ENCODE measurements at regions not wholly inside any gene's neighbourhood (a gene's known extent, or its start where the extent isn't known, plus 50 kb on each side); places are given as distances from the start of the nearest gene placed in this dataset.

DNA sequence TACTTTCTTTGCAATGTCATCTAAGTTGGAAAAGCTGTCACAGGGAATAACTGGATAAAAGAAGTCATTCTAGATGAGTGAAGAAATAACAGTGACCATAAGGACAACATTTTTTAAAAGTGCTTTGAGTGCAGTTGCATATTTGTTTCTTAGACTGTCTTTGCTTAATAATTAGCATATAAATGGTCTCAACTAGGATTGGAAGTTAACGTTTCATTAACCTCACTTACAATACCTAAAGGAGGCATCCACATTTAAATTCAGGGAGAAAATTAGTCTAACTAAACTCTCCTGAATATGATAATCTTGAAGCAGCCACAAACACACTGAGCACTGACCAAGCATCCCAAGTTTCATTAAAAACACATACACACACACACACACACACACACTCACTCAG, 780.7 kb downstream of the PCDH18 start:
- no peak for DNase-seq (ENCODE audit: low spot score)

GRCh38 chr4:136750897-136751296, 781.4 kb downstream of the PCDH18 start:
- peak; percentile 42 for DNase-seq (ENCODE audit: low spot score)

DNA sequence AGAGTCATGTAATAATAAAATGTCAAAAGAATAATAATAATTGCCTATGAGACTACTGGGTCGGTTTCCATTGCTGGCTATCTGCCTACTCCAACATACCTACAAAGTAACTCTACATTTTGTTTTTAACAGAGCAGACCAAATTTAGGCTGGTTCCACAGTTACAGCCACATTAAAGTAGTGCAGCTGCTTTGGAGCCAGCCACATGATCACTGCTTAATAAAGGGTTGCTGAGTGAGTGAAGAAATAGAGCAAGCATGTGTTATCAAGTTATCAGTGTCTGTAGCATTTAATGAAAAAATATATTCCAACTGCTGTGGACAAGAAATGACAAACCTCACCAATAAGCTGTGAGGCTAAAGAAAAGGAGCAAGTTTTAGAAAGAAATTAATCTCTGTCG, 782.3 kb downstream of the PCDH18 start:
- no peak for DNase-seq (ENCODE audit: low spot score)

- DNase-seq (ENCODE audit: low spot score): no peak
Measured at GRCh38 chr4:136748773-136749172, 783.5 kb downstream of the PCDH18 start.

- DNase-seq (ENCODE audit: low spot score): no peak
Measured at GRCh38 chr4:136748165-136748564, 784.1 kb downstream of the PCDH18 start.

- no peak for DNase-seq (ENCODE audit: low spot score)
Measured at GRCh38 chr4:136743238-136743637, 789.1 kb downstream of the PCDH18 start.

- DNase-seq (ENCODE audit: low spot score): no peak
Measured at GRCh38 chr4:136742333-136742732, 790.0 kb downstream of the PCDH18 start.

- peak; percentile 19 for DNase-seq (ENCODE audit: low spot score)
Measured at GRCh38 chr4:136741468-136741867, 790.8 kb downstream of the PCDH18 start.

GRCh38 chr4:136740326-136740725, 792.0 kb downstream of the PCDH18 start:
- no peak for DNase-seq (ENCODE audit: low spot score)

- DNase-seq (ENCODE audit: low spot score): no peak
Measured at GRCh38 chr4:136737066-136737465, 795.2 kb downstream of the PCDH18 start.

DNA sequence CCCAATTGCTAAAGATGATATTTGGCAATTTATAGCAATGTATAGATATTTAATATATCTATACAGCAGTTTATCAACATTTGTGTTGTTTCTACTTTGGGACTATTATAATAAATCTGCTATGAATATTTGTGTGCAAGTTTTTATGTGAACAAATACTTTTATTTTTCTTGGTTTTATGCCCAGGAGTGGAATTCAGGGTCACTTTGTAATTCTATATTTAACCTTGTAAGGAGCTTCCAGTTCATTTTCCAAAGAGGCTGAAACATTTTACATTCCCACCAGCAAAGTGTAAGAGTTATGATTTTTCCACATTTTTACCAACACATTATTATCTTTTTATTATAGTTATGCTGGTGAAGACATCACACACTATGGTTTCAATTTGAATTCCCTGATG, 801.3 kb downstream of the PCDH18 start:
- no peak for DNase-seq (ENCODE audit: low spot score)

DNA sequence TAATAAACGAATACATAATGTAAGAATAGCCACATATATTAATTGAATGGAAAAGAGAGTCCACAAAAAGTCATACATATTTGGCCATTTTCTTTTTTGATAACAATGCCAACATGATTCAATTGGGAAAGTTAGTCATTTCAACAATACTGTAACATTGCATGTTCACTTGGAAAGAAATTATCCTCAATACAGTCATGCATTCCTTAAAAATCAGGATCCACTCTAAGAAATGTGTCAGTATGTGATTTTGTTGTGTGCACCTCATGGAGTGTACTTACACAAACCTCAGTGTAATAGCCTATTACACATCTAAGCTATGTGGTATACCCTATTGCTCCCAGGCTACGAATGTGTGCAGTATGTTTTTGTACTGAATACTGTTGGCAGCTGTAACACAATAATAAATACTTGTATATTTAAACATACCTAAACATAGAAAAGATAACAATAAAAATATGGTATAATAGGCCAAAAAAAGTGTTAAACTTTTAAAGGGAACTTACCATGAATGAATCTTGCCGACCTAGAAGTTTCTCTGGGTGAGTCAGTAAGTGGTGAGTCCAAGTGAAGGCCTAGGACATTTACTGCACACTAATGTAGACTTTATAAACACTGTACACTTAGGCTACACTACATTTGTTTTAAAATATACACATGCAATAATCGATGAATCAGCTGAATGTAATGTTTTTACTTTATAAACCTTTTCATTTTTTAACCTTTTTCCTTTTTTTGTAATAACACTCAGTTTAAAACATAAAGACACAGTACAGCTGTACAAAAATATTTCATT, 806.8 kb downstream of the PCDH18 start:
- no peak for DNase-seq (ENCODE audit: low spot score)

- peak; percentile 55 for DNase-seq (ENCODE audit: low spot score)
Measured at GRCh38 chr4:136713140-136713539, 819.2 kb downstream of the PCDH18 start.

DNA sequence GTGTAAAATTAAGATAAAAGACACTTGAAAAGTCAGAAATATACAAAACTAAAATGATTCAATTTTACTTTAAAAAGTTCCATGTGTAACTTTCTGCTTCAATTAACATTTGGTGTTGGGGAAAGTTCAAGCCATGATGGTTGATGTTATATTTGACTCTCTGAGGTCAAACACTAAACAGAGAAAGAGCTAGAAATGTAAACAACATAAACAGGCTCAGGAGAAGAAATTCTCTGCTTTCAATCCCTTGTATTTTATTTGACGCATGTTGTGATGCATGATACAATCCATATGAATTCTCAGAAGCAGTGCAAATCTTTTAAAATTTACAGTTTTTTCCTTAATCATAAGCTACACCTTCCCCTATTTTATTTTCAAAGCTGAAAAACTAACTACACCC, 822.4 kb downstream of the PCDH18 start:
- no peak for DNase-seq (ENCODE audit: low spot score)

DNA sequence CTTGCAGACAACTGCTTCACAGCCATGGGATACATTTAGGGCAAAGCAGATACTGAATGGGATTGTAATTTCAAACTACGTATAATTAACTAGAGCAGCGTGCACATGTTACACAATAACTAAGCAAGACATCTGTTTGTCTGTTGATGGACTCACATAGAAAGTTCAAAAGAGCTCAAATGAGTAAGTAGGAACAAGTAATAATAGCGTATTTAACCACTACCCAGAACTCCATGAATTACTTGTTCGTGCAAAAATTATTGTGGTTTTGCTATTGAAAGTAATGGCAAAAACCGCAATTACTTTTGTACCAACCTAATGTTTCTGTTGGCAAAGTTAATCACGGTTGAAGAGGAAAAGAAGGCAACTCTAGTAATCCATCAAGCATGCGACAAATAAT, 825.4 kb downstream of the PCDH18 start:
- DNase-seq (ENCODE audit: low spot score): peak; percentile 36

- DNase-seq (ENCODE audit: low spot score): no peak
Measured at GRCh38 chr4:136699905-136700304, 832.4 kb downstream of the PCDH18 start.

GRCh38 chr4:136691607-136692006, 840.7 kb downstream of the PCDH18 start:
- no peak for DNase-seq (ENCODE audit: low spot score)

DNA sequence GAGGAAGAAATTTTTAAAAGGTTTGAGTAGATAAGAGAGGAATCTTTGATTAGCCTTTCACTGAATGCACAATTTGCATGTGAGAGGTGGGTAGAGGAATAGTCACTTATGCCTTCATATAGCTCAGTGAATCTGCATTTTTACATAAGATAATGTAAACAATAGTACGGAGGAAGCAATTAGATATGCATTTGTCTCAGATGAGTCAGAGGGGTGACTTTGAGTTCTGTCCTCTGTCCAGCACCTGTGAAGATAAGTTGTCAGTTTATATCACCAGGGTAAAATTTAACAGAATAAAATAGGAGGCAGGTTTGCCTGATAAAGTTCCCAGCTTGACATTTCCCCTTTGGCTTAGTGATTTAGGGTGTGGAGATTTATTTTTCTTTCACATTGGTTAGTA, 841.9 kb downstream of the PCDH18 start:
- peak; percentile 22 for DNase-seq (ENCODE audit: low spot score)

DNA sequence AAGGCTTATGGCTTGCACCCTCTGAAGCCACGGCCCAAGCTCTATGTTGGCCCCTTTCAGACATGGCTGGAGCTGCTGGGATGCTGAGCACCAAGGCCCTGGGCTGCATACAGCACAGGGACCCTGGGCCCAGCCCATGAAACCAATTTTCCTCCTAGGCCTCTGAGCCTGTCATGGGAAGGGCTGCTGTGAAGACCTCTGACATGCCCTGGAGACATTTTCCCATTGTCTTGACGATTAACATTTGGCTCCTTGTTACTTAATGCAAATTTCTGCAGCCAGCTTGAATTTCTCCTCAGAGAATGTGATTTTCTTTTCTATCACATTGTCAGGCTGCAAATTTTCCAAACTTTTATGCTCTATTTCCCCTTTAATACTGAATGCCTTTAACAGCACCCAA, 844.7 kb downstream of the PCDH18 start:
- DNase-seq (ENCODE audit: low spot score): no peak

DNA sequence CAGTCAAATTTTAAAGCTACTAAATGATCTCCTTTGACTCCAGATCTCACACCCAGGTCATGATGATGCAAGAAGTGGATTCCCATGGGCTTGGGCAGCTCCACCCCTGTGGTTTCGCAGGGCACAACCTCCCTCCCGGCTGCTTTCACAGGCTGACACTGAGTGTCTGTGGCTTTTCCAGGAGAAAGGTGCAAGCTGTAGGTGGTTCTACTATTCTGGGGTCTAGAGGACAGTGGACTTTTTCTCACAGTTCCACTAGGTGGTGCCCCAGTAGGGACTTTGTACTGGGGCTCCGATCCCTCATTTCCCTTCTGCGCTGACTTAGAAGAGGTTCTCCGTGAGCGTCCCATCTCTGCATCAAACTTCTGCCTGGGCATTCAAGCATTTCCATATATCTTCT, 845.2 kb downstream of the PCDH18 start:
- no peak for DNase-seq (ENCODE audit: low spot score)

DNA sequence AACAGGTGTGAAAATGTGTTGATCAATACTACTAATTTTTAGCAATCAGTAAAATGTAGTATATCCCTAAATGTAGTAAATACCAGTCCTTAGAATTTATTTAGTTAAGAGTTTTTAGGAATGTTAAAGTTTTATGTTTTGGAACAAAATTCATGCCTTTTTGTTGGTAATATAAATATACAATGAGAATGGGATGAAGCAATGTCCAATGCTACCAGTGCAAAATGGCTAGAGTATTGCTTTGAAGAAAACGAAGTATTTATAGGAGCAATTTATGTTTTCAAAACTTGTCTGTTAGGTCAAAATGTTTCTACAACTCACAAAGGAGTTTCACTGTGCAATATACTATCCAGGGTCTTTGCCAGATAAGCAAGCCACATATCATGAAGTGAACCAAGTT, 851.5 kb downstream of the PCDH18 start:
- no peak for DNase-seq (ENCODE audit: low spot score)

DNA sequence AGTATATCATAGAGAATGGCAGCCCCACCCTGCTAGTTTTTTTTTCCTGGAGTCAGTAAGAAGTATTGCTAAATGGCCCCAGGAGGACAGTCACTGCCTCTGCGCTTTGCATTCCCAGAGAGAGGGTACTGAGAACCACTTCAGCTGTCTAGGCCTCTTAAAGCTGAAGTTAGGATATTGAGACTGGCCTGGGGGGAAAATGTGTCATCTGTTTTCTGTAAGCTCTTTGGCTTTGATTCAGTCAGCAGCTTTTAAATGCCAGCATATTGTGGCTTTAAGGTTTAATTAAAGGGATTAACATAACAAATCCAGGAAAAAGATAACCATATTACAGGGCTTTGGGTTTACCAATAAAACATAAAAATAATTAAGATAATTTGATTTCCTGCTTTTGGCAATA, 852.0 kb downstream of the PCDH18 start:
- DNase-seq (ENCODE audit: low spot score): no peak

DNA sequence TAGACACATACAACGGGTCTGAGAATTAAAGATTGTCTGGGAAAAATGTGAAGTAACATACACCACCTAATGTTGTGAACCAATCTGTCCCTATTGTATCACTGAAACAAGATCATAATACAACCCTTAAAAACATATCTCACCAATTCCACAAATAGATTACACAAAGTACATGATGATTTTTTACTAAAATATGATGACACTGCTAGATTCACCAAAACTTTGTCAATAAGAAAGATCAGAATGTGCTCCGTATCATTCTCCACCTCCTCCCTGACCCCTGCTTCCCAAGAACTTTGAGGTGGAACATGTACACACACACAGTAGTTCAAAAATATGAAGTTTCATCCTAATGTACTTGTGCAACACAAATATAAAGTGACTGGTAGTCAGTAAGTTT, 862.0 kb downstream of the PCDH18 start:
- no peak for DNase-seq (ENCODE audit: low spot score)

GRCh38 chr4:136664988-136665387, 867.3 kb downstream of the PCDH18 start:
- peak; percentile 30 for DNase-seq (ENCODE audit: low spot score)
